Endothelial cell of umbilical vein (primary cell): ENCODE measurements at regions not wholly inside any gene's neighbourhood (a gene's known extent, or its start where the extent isn't known, plus 50 kb on each side); places are given as distances from the start of the nearest gene placed in this dataset.

Source experiments
- BruUV-seq: library from RNA; stranded (reverse); fragments of 400-500 nt; replicated peaks from 2 replicates; lab custom pipeline; 2021; lab: Mats Ljungman, UMichigan
- CTCF ChIA-PET: fragments of 300-600, 350-600 bp; sonication (Branson Sonifier 250); formaldehyde crosslinking; loops from one replicate; lab custom pipeline; 2021; ENCODE audit warnings: antibody characterized with exemption, inconsistent platforms; lab: Charles Lee
- POLR2A ChIA-PET: fragments of 300-600, 350-600 bp; sonication (Branson Sonifier 250); formaldehyde crosslinking; loops from one replicate; lab custom pipeline; 2021; ENCODE audit warnings: antibody characterized with exemption, inconsistent platforms; lab: Charles Lee
- DNase-seq: peaks from one replicate; pipeline ENCODE4 v3.0.0-alpha.2; 2011; ENCODE audit warnings: low read depth, low spot score
- FAIRE-seq: peaks from 2 replicates; lab custom pipeline; 2011; peaks lifted over from hg19 to GRCh38; lab: Jason Lieb, UNC
- H2AFZ ChIP-seq: 2 replicates; pipeline ENCODE4 v1.6.0; 2012; ENCODE audit warnings: low read depth, low read length, control low read depth, inconsistent platforms
- H3K27ac ChIP-seq: 2 replicates; pipeline ENCODE4 v1.5.1; 2011; ENCODE audit warnings: low read depth, mild to moderate bottlenecking, control low read depth, low read length, moderate library complexity; ENCODE audit not compliant: insufficient read depth
- H3K27me3 ChIP-seq, 2 experiments: 2 replicates each; pipeline versions ENCODE4 v1.6.0 to v1.6.1; 2011; ENCODE audit warnings: low read length in 2 of 2, mixed read lengths in 1 of 2; ENCODE audit not compliant: control insufficient read depth in 2 of 2, insufficient read depth in 2 of 2
- H3K36me3 ChIP-seq, 2 experiments: 2 replicates in 1 of 2; 3 replicates in 1 of 2; pipeline ENCODE4 v1.5.1; 2011; ENCODE audit warnings: low read length in 2 of 2, mild to moderate bottlenecking in 1 of 2, moderate library complexity in 1 of 2; ENCODE audit not compliant: control insufficient read depth in 2 of 2, insufficient read depth in 2 of 2; ENCODE audit errors: extremely low read depth in 1 of 2
- H3K4me1 ChIP-seq: 3 replicates; pipeline ENCODE4 v1.5.1; 2011; ENCODE audit warnings: mild to moderate bottlenecking, low read length; ENCODE audit not compliant: control insufficient read depth, insufficient read depth; ENCODE audit errors: extremely low read depth
- H3K4me2 ChIP-seq: 2 replicates; pipeline ENCODE4 v1.6.1; 2011; ENCODE audit warnings: low read length, control low read depth, mixed read lengths; ENCODE audit not compliant: insufficient read depth
- H3K4me3 ChIP-seq, 3 experiments: fragments of 200-600 bp in 1 of 3; sonication (generic), shearing (Covaris generic) in 1 of 3; replicated peaks in 1 of 3; 2 replicates each; pipeline ENCODE4 v1.5.1; 2011 to 2016; ENCODE audit warnings: control low read depth in 3 of 3, low read length in 3 of 3, mild to moderate bottlenecking in 2 of 3, inconsistent platforms in 1 of 3, low read depth in 1 of 3, moderate library complexity in 1 of 3; ENCODE audit not compliant: insufficient read depth in 1 of 3
- H3K79me2 ChIP-seq: 2 replicates; pipeline ENCODE4 v1.6.0; 2012; ENCODE audit warnings: low read length, inconsistent platforms; ENCODE audit not compliant: control insufficient read depth, insufficient read depth
- H3K9ac ChIP-seq: replicated peaks from 2 replicates; pipeline ENCODE3; 2011; ENCODE audit warnings: low read length, control low read depth; ENCODE audit not compliant: insufficient read depth; ENCODE audit errors: extremely low read depth
- H3K9me1 ChIP-seq: replicated peaks from 3 replicates; pipeline ENCODE4 v1.6.0; 2011; ENCODE audit warnings: mild to moderate bottlenecking, low read length; ENCODE audit not compliant: control insufficient read depth, insufficient read depth; ENCODE audit errors: extremely low read depth
- H3K9me3 ChIP-seq: replicated peaks from 2 replicates; pipeline ENCODE4 v1.5.1; 2012; ENCODE audit warnings: low read length, inconsistent platforms; ENCODE audit not compliant: control insufficient read depth, insufficient read depth
- H4K20me1 ChIP-seq: replicated peaks from 2 replicates; pipeline ENCODE3; 2011; ENCODE audit warnings: mild to moderate bottlenecking, low read length; ENCODE audit not compliant: control insufficient read depth, insufficient read depth; ENCODE audit errors: extremely low read depth
- CTCF ChIP-seq, 2 donors: IDR thresholded peaks; 1 replicate in 1 of 2; 2 replicates in 1 of 2; pipeline ENCODE4 v1.5.1; 2011; ENCODE audit warnings: low read length in 2 of 2, mild to moderate bottlenecking in 2 of 2, moderate library complexity in 2 of 2, control low read depth in 1 of 2, inconsistent platforms in 1 of 2, low read depth in 1 of 2; ENCODE audit not compliant: insufficient read depth in 1 of 2; ENCODE audit errors: extremely low read depth in 1 of 2
- FOS ChIP-seq: IDR thresholded peaks from 2 replicates; pipeline ENCODE4 v1.6.1; 2011; ENCODE audit warnings: mild to moderate bottlenecking, low read length, moderate library complexity, borderline replicate concordance; ENCODE audit not compliant: insufficient read depth
- JUN ChIP-seq: IDR thresholded peaks from 2 replicates; pipeline ENCODE4 v1.6.1; 2011; ENCODE audit warnings: borderline replicate concordance, low read depth; ENCODE audit not compliant: insufficient read length, insufficient read depth
- MYC ChIP-seq: IDR thresholded peaks from one replicate; pipeline ENCODE4 v1.6.1; 2011; ENCODE audit warnings: mild to moderate bottlenecking, low read depth, low read length
- dilution Hi-C: fragments of 300-500 bp; cut with MboI; formaldehyde crosslinking; loops from one replicate; pipeline ENCODE4 v1.15.0; 2019; ENCODE audit warnings: low sequenced_read_pairs; ENCODE audit not compliant: extremely low pct_ligation_motif_present
- intact Hi-C: fragments of 100-400 bp; cut with micrococcal nuclease; formaldehyde crosslinking; loops from one replicate; pipeline ENCODE4 v1.10.0; 2022

GRCh38 chr18:71136487-71136886 is 847.6 kb downstream of the SOCS6 start:
- ChIA-PET CTCF (interaction anchor here (1.0 to 1.9 kb wide), 2 partner anchors 15 to 36 kb away, joined by 3 to 6 read pairs; no protein-coding TSS in a partner anchor), POLR2A (no interaction called here)
- Histone ChIP-seq H3K4me1 (no peaks in the 10 kb centered on the region), H3K9ac (no peak overlapping the region), H4K20me1 (no peaks in the 10 kb centered on the region), H3K36me3 (no peaks in the 10 kb centered on the region), H3K4me3 (no peak overlapping the region), H3K27me3 (no peaks in the 10 kb centered on the region), H3K9me3 (no peaks in the 10 kb centered on the region), H3K4me2 (no peak overlapping the region), H3K9me1 (no peaks in the 10 kb centered on the region), H2AFZ (no peak overlapping the region), H3K27ac (no peak overlapping the region), H3K79me2 (no peaks in the 10 kb centered on the region)
- FAIRE-seq (no peak), DNase-seq (no peak)
- no TSS peak for BruUV-seq
- TF ChIP-seq CTCF (IDR thresholded peaks at IDR 0.05; ENCODE audit: extremely low read depth in 1 of 2, insufficient read depth in 1 of 2, low read depth in 1 of 2, low read length in 2 of 2), result no peak
- dilution Hi-C loops (no loop called here), intact Hi-C loops (no loop called here)

GRCh38 chr18:71134122-71134521 is 845.3 kb downstream of the SOCS6 start:
- Histone ChIP-seq H3K79me2 (no peaks in the 10 kb centered on the region), H3K36me3 (no peaks in the 10 kb centered on the region), H3K4me3 (no peak overlapping the region), H3K27ac (no peak overlapping the region), H3K9me3 (no peaks in the 10 kb centered on the region), H3K4me2 (no peak overlapping the region), H3K27me3 (no peaks in the 10 kb centered on the region), H4K20me1 (no peaks in the 10 kb centered on the region), H3K9me1 (no peaks in the 10 kb centered on the region), H3K4me1 (no peaks in the 10 kb centered on the region), H3K9ac (no peak overlapping the region), H2AFZ (no peak overlapping the region)
- dilution Hi-C loops, result no loop called here
- BruUV-seq, result no TSS peak
- DNase-seq (no peak), FAIRE-seq (no peak)
- POLR2A ChIA-PET, result no interaction called here
- CTCF ChIA-PET, result interaction anchor here (0.9 kb wide), 1 partner anchor 28 kb away, joined by 3 read pairs; no protein-coding TSS in a partner anchor
- TF ChIP-seq FOS (no peak), MYC (no peak), JUN (no peak), CTCF (IDR thresholded peaks at IDR 0.05; ENCODE audit: extremely low read depth in 1 of 2, insufficient read depth in 1 of 2, low read depth in 1 of 2, low read length in 2 of 2) (no peak)
- intact Hi-C loops, result no loop called here
